IPS-NIHi7 (cell line): ENCODE measurements at regions not wholly inside any gene's neighbourhood (a gene's known extent, or its start where the extent isn't known, plus 50 kb on each side); places are given as distances from the start of the nearest gene placed in this dataset.
"Not testable (repeated sequence)": the region's sequence is repeated elsewhere in the genome, so short reads cannot be mapped to it uniquely, and the experiment has no call there.

Experiments used
- DNase-seq: peaks from one replicate; pipeline ENCODE4 v3.0.0; 2012; ENCODE audit warnings: mixed read lengths; ENCODE audit errors: extremely low spot score

- DNase-seq: no peak
Observed at GRCh38 chr7:152541892-152542291, 106.1 kb upstream of the KMT2C start.

- not testable (repeated sequence) for DNase-seq
Observed at GRCh38 chr7:152539190-152539495, 103.3 kb upstream of the KMT2C start.

GRCh38 chr7:152538346-152539189 is 102.8 kb upstream of the KMT2C start:
- not testable (repeated sequence) for DNase-seq

GRCh38 chr7:152537639-152538038 is 101.8 kb upstream of the KMT2C start:
- DNase-seq: no peak

GRCh38 chr7:152528612-152529011 is 92.8 kb upstream of the KMT2C start:
- no peak for DNase-seq

GRCh38 chr7:152527610-152528032 is 91.8 kb upstream of the KMT2C start:
- DNase-seq: no peak

GRCh38 chr7:152523916-152524315 is 88.1 kb upstream of the KMT2C start:
- DNase-seq: no peak

GRCh38 chr7:152522571-152523067 is 86.8 kb upstream of the KMT2C start:
- no peak for DNase-seq

- no peak for DNase-seq
Observed at GRCh38 chr7:152521420-152522337, 85.9 kb upstream of the KMT2C start.

GRCh38 chr7:152520861-152521302 is 85.1 kb upstream of the KMT2C start:
- no peak for DNase-seq

GRCh38 chr7:152519290-152519689 is 83.5 kb upstream of the KMT2C start:
- DNase-seq: no peak

- DNase-seq: no peak
Observed at GRCh38 chr7:152516216-152516615, 80.4 kb upstream of the KMT2C start.

- not testable (repeated sequence) for DNase-seq
Observed at GRCh38 chr7:152515266-152515950, 79.6 kb upstream of the KMT2C start.

GRCh38 chr7:152514771-152515105 is 78.9 kb upstream of the KMT2C start:
- DNase-seq: no peak

GRCh38 chr7:152513861-152514770 is 78.3 kb upstream of the KMT2C start:
- DNase-seq: no peak

GRCh38 chr7:152512706-152513105 is 76.9 kb upstream of the KMT2C start:
- DNase-seq: no peak

- DNase-seq: no peak
Observed at GRCh38 chr7:152511736-152512135, 75.9 kb upstream of the KMT2C start.

- no peak for DNase-seq
Observed at GRCh38 chr7:152508701-152509100, 72.9 kb upstream of the KMT2C start.

GRCh38 chr7:152505606-152506005 is 69.8 kb upstream of the KMT2C start:
- DNase-seq: no peak

- no peak for DNase-seq
Observed at GRCh38 chr7:152504816-152505215, 69.0 kb upstream of the KMT2C start.

- DNase-seq: no peak
Observed at GRCh38 chr7:152504367-152504766, 68.6 kb upstream of the KMT2C start.
